ENCODE measurements at regions not wholly inside any gene's neighbourhood (a gene's known extent, or its start where the extent isn't known, plus 50 kb on each side); places are given as distances from the start of the nearest gene placed in this dataset.
A peak's percentile ranks its signal among the peaks of the same experiment; 100 is the strongest.

DNA sequence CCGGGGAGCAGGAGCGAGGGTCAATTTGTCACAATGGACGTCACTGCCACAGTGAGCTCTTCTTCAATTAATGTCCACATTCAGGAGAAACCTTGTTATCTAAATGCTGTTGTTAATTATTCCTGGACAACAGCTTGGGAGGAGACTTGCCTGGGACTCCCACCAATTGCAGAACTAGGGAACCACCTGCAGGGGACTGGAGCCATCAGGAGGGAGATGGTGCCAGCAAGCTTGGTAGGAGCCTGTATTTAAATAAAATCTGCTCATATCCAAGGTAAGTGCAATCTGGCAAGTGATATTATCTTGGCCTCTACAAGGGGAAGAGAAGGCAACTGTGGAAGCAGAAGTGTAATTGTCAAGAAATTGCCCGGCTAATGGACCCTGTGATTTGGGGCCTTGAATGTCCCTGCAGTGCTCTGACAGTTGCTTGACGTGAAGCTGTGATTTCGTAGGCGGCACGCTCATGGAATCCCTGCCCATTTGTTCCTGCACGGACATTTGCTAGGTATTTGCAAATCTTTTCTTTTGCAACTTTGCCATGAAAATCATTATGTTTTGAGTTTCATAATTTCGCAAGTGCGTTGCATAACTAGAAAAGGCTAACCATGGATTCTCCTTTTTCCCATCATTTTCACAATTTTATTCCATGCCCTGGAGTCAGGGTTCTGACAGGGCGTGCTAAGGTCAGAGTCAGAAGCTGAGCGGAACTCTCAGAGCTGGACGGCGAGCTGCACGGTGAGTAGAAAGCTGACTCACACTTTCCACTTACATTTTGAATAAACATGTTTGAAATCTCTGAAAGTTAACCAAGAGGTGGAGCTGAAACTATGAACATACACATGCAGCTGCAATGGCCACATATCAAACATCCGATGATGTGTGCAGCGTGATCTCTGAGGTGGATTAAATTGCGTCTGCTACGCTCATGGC lies 84.9 kb upstream of the TCERG1L start:
- TF ChIP-seq, protein P1, sequence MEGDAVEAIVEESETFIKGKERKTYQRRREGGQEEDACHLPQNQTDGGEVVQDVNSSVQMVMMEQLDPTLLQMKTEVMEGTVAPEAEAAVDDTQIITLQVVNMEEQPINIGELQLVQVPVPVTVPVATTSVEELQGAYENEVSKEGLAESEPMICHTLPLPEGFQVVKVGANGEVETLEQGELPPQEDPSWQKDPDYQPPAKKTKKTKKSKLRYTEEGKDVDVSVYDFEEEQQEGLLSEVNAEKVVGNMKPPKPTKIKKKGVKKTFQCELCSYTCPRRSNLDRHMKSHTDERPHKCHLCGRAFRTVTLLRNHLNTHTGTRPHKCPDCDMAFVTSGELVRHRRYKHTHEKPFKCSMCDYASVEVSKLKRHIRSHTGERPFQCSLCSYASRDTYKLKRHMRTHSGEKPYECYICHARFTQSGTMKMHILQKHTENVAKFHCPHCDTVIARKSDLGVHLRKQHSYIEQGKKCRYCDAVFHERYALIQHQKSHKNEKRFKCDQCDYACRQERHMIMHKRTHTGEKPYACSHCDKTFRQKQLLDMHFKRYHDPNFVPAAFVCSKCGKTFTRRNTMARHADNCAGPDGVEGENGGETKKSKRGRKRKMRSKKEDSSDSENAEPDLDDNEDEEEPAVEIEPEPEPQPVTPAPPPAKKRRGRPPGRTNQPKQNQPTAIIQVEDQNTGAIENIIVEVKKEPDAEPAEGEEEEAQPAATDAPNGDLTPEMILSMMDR (IDR thresholded peaks at IDR 0.05), result peak in 1 of 3 donors; percentile 12
- no peak for TF ChIP-seq POLR2A (IDR thresholded peaks at IDR 0.05)
